Large intestine (tissue), 3 donors: ENCODE measurements at regions not wholly inside any gene's neighbourhood (a gene's known extent, or its start where the extent isn't known, plus 50 kb on each side); places are given as distances from the start of the nearest gene placed in this dataset.
"Not testable (repeated sequence)": the region's sequence is repeated elsewhere in the genome, so short reads cannot be mapped to it uniquely, and the experiment has no call there.

ENCODE experiments used
- DNase-seq, 2 donors: peaks; one replicate each; pipeline versions ENCODE4 v3.0.0 to v3.0.0-alpha.2; 2013
- H3K27ac ChIP-seq: one replicate; pipeline ENCODE4 v1.5.1; 2013; ENCODE audit warnings: low read length
- H3K27me3 ChIP-seq: 2 replicates; pipeline ENCODE4 v1.6.1; 2013; ENCODE audit warnings: low read length; ENCODE audit not compliant: control insufficient read depth, insufficient read depth
- H3K36me3 ChIP-seq: 2 replicates; pipeline ENCODE4 v1.6.1; 2013; ENCODE audit warnings: low read length; ENCODE audit not compliant: control insufficient read depth, insufficient read depth
- H3K4me1 ChIP-seq: one replicate; pipeline ENCODE4 v1.6.1; 2013; ENCODE audit warnings: low read length; ENCODE audit not compliant: control insufficient read depth, insufficient read depth
- H3K4me3 ChIP-seq: one replicate; pipeline ENCODE4 v1.5.1; 2013; ENCODE audit warnings: low read length
- H3K9me3 ChIP-seq: one replicate; pipeline ENCODE4 v1.6.1; 2013; ENCODE audit warnings: mild to moderate bottlenecking, low read depth, low read length, moderate library complexity; ENCODE audit not compliant: control insufficient read depth
- WGBS: methylation state at CpG from one replicate; pipeline ENCODE4 v1.1.5; 2013; ENCODE audit warnings: low lambda C conversion rate; ENCODE audit not compliant: insufficient coverage; 5-methylcytosine and 5-hydroxymethylcytosine counted together

- WGBS, result no CpG with 5 or more reads among the region's 6 CpGs
- Histone ChIP-seq H3K27me3 (no peaks in the 10 kb centered on the region), H3K36me3 (no peaks in the 10 kb centered on the region), H3K27ac (no peak overlapping the region), H3K9me3 (no peaks in the 10 kb centered on the region), H3K4me1 (no peaks in the 10 kb centered on the region), H3K4me3 (no peak overlapping the region)
- no peak for DNase-seq
Observed at GRCh38 chr10:8677642-8678041, 623.2 kb downstream of the GATA3 start.

- WGBS, result no CpG with 5 or more reads among the region's 3 CpGs
- not testable (repeated sequence) for DNase-seq, H3K36me3 ChIP-seq
Observed at GRCh38 chr10:8684916-8685315, 630.4 kb downstream of the GATA3 start.

DNA sequence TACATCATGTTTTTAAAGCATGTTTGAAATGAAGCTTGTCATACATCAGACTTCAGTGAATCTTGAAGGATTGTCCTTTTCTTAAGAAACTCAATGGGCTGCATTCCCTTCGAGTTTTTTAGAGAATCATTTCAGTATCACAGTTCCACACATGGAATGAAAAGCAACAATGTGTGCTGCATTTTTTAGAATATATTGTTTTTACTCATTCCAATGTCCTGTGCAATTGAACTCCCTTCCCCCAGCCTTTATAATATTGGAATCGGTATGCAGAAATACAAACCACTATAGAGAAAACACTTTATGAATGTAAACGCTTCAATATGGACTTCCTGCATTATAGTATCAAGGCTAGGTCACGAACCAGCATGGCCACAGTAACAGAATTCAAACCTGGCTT is 634.4 kb downstream of the GATA3 start:
- no peaks in the 10 kb centered on the region for H3K36me3 ChIP-seq
- no peak overlapping the region for H3K27ac ChIP-seq
- WGBS, result 45% methylated on average over 2 of the region's 4 CpGs
- H3K9me3 ChIP-seq, result no peaks in the 10 kb centered on the region
- H3K27me3 ChIP-seq, result no peaks in the 10 kb centered on the region
- no peak overlapping the region for H3K4me3 ChIP-seq
- no peaks in the 10 kb centered on the region for H3K4me1 ChIP-seq
- no peak for DNase-seq

More at GRCh38 chr10:8684916-8685315, 630.4 kb downstream of the GATA3 start:
- not testable (repeated sequence) for H3K4me1 ChIP-seq, H3K27me3 ChIP-seq, H3K4me3 ChIP-seq, H3K9me3 ChIP-seq, H3K27ac ChIP-seq

- H3K27ac ChIP-seq, result no peak overlapping the region
- H3K4me1 ChIP-seq, result no peaks in the 10 kb centered on the region
- H3K9me3 ChIP-seq, result no peaks in the 10 kb centered on the region
- no peak overlapping the region for H3K4me3 ChIP-seq
- no peaks in the 10 kb centered on the region for H3K27me3 ChIP-seq
- WGBS, result no CpG with 5 or more reads among the region's 5 CpGs
- H3K36me3 ChIP-seq, result no peaks in the 10 kb centered on the region
- no peak for DNase-seq
Observed at GRCh38 chr10:8691498-8692017, 637.1 kb downstream of the GATA3 start.

DNA sequence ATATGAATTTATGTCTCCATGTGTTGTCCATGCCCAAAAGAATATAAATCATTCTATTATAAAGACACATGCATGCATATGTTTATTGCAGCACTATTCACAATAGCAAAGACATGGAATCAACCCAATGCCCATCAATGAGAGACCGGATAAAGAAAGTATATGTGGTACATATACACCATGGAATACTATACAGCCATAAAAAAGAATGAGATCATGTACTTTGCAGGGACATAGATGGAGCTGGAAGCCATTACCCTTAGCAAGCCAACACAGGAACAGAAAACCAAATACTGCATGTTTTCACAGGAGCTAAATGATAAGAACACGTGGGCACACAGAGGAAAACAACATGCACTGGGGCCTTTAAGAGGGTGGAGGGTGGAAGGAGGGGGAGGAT is 639.1 kb downstream of the GATA3 start:
- not testable (repeated sequence) for H3K9me3 ChIP-seq, H3K4me1 ChIP-seq, H3K4me3 ChIP-seq, H3K27me3 ChIP-seq, H3K36me3 ChIP-seq, H3K27ac ChIP-seq, DNase-seq
- 100% methylated on average over 1 of the region's 2 CpGs for WGBS

GRCh38 chr10:8696746-8697145 is 642.3 kb downstream of the GATA3 start:
- Histone ChIP-seq H3K27me3 (no peaks in the 10 kb centered on the region), H3K27ac (no peak overlapping the region), H3K9me3 (no peaks in the 10 kb centered on the region), H3K4me3 (no peak overlapping the region), H3K4me1 (no peaks in the 10 kb centered on the region), H3K36me3 (no peaks in the 10 kb centered on the region)
- WGBS, result no CpG with 5 or more reads among the region's 6 CpGs
- DNase-seq, result no peak

DNA sequence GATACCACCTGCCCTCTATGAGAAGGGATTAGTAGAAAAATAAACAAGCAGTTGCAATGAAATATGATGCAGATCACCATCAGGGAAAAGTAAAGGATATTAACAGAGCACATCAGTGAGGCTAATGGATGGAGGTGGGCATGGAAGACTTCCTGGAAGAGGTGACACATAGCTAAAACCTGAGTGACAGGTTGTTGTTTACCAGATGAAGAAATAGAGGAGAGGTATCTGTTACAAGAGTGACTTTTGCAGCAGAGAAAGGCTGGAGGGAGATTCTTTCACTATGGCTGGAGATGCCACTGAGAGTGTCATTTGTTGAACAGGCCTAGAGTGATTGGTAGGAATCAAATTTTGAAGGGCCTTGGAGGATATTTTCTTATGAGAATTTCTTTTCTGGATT is 646.2 kb downstream of the GATA3 start:
- Histone ChIP-seq H3K9me3 (no peaks in the 10 kb centered on the region), H3K36me3 (no peaks in the 10 kb centered on the region), H3K27me3 (no peaks in the 10 kb centered on the region), H3K27ac (no peak overlapping the region), H3K4me1 (no peaks in the 10 kb centered on the region), H3K4me3 (no peak overlapping the region)
- DNase-seq, result no peak

- no peaks in the 10 kb centered on the region for H3K9me3 ChIP-seq
- no peaks in the 10 kb centered on the region for H3K4me1 ChIP-seq
- no peak overlapping the region for H3K4me3 ChIP-seq
- no peaks in the 10 kb centered on the region for H3K27me3 ChIP-seq
- WGBS, result 86% methylated on average over 1 of the region's 4 CpGs
- no peak for DNase-seq
- H3K27ac ChIP-seq, result no peak overlapping the region
- H3K36me3 ChIP-seq, result no peaks in the 10 kb centered on the region
Observed at GRCh38 chr10:8702181-8702580, 647.7 kb downstream of the GATA3 start.

- Histone ChIP-seq H3K36me3 (no peaks in the 10 kb centered on the region), H3K4me1 (no peaks in the 10 kb centered on the region), H3K4me3 (no peak overlapping the region), H3K27ac (no peak overlapping the region), H3K27me3 (no peaks in the 10 kb centered on the region), H3K9me3 (no peaks in the 10 kb centered on the region)
- DNase-seq, result no peak
- WGBS, result 100% methylated on average over 2 of the region's 3 CpGs
Observed at GRCh38 chr10:8705415-8705814, 650.9 kb downstream of the GATA3 start.

GRCh38 chr10:8712656-8713055 is 658.2 kb downstream of the GATA3 start:
- WGBS, result 17% methylated on average over 1 of the region's 4 CpGs
- no peak overlapping the region for H3K27ac ChIP-seq
- H3K4me3 ChIP-seq, result no peak overlapping the region
- no peaks in the 10 kb centered on the region for H3K4me1 ChIP-seq
- no peaks in the 10 kb centered on the region for H3K36me3 ChIP-seq
- no peak for DNase-seq
- no peaks in the 10 kb centered on the region for H3K9me3 ChIP-seq
- H3K27me3 ChIP-seq, result no peaks in the 10 kb centered on the region

- Histone ChIP-seq H3K4me3 (no peak overlapping the region), H3K27me3 (no peaks in the 10 kb centered on the region), H3K27ac (no peak overlapping the region), H3K9me3 (no peaks in the 10 kb centered on the region), H3K36me3 (no peaks in the 10 kb centered on the region), H3K4me1 (no peaks in the 10 kb centered on the region)
- WGBS, result 80% methylated on average over 1 of the region's 4 CpGs
- no peak for DNase-seq
Observed at GRCh38 chr10:8719971-8720370, 665.5 kb downstream of the GATA3 start.
